Inflammatory macrophage treated with lipopolysaccharide for 4 hours (primary cell): ENCODE measurements at regions not wholly inside any gene's neighbourhood (a gene's known extent, or its start where the extent isn't known, plus 50 kb on each side); places are given as distances from the start of the nearest gene placed in this dataset.
"Not testable (repeated sequence)": the region's sequence is repeated elsewhere in the genome, so short reads cannot be mapped to it uniquely, and the experiment has no call there.

ENCODE experiments used
- DNase-seq: peaks from one replicate; pipeline ENCODE4 v3.0.0-alpha.2; 2020

- no peak for DNase-seq
These were observed 418.7 kb upstream of the CNTN6 start for GRCh38 chr3:674116-674515.

- DNase-seq: no peak
These were observed 417.0 kb upstream of the CNTN6 start for GRCh38 chr3:675846-676245.

GRCh38 chr3:683770-684169, 409.1 kb upstream of the CNTN6 start:
- DNase-seq: no peak

GRCh38 chr3:690770-691169, 402.1 kb upstream of the CNTN6 start:
- no peak for DNase-seq

GRCh38 chr3:700514-700913, 392.3 kb upstream of the CNTN6 start:
- no peak for DNase-seq

GRCh38 chr3:707041-707440, 385.8 kb upstream of the CNTN6 start:
- DNase-seq: no peak

- no peak for DNase-seq
These were observed 379.7 kb upstream of the CNTN6 start for GRCh38 chr3:713006-713621.

- DNase-seq: no peak
These were observed 378.7 kb upstream of the CNTN6 start for GRCh38 chr3:713947-714620.

- DNase-seq: no peak
These were observed 371.7 kb upstream of the CNTN6 start for GRCh38 chr3:721086-721485.

GRCh38 chr3:732326-732928, 360.4 kb upstream of the CNTN6 start:
- no peak for DNase-seq

GRCh38 chr3:733313-733712, 359.5 kb upstream of the CNTN6 start:
- no peak for DNase-seq

GRCh38 chr3:757711-758110, 335.1 kb upstream of the CNTN6 start:
- DNase-seq: no peak

GRCh38 chr3:759106-759505, 333.7 kb upstream of the CNTN6 start:
- no peak for DNase-seq

GRCh38 chr3:773433-773832, 319.4 kb upstream of the CNTN6 start:
- not testable (repeated sequence) for DNase-seq

GRCh38 chr3:775178-775880, 317.5 kb upstream of the CNTN6 start:
- no peak for DNase-seq

GRCh38 chr3:780505-780904, 312.3 kb upstream of the CNTN6 start:
- no peak for DNase-seq

GRCh38 chr3:791442-791841, 301.4 kb upstream of the CNTN6 start:
- no peak for DNase-seq

GRCh38 chr3:792630-793029, 300.2 kb upstream of the CNTN6 start:
- no peak for DNase-seq

- no peak for DNase-seq
These were observed 288.6 kb upstream of the CNTN6 start for GRCh38 chr3:804211-804610.

GRCh38 chr3:805326-805725, 287.5 kb upstream of the CNTN6 start:
- no peak for DNase-seq

- no peak for DNase-seq
These were observed 286.8 kb upstream of the CNTN6 start for GRCh38 chr3:806006-806405.

GRCh38 chr3:816605-817004, 276.2 kb upstream of the CNTN6 start:
- DNase-seq: no peak

GRCh38 chr3:834679-835078, 258.1 kb upstream of the CNTN6 start:
- no peak for DNase-seq

GRCh38 chr3:835096-835495, 257.7 kb upstream of the CNTN6 start:
- DNase-seq: no peak
